ENCODE measurements at regions not wholly inside any gene's neighbourhood (a gene's known extent, or its start where the extent isn't known, plus 50 kb on each side); places are given as distances from the start of the nearest gene placed in this dataset.

DNA sequence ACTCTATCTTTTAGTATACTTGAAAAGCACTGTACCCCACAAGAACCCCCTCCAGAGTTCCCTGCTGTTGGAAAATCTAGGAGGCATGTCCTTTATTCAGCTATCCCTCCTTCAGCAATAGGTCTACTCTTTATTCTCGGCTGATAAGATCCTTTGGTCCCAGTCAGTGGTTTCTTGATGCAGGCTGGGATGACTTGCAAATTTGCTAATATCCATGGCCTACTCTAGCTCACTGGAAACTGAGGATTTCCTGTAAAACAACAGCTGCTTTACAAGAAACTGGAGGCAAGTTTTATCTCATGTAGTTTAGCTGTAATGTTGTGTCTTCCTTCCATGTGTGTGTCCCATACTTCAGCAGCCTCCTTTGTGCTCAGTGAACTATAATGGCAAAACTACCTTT is 183.9 kb upstream of the SCN7A start:
- TF ChIP-seq GATA1 (IDR thresholded peaks at IDR 0.05; ENCODE audit: low read depth, low read length): no peak
- TF ChIP-seq POLR2A (IDR thresholded peaks at IDR 0.05; ENCODE audit: low read length): no peak
- no peak for DNase-seq

DNA sequence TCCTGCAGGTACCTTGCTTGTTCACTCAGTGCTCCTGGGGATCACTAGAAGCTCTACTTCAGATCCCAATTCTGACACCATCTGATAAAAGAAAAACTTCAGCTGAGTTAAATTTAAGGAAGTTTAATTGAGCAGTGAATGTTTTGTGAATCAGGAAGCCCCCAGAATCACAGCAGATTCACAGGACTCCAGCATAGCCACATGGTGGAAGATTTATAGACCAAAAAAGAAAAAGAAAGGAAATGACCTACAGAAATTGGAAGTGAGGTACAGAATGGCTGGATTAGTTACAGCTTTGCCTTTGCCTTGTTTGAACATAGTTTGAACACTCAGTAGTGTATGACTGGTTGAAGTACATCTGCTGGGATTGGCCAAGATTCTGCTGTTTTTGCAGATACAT is 182.7 kb upstream of the SCN7A start:
- TF ChIP-seq POLR2A (IDR thresholded peaks at IDR 0.05; ENCODE audit: low read length) (no peak), GATA1 (IDR thresholded peaks at IDR 0.05; ENCODE audit: low read depth, low read length) (no peak)
- DNase-seq: no peak

DNA sequence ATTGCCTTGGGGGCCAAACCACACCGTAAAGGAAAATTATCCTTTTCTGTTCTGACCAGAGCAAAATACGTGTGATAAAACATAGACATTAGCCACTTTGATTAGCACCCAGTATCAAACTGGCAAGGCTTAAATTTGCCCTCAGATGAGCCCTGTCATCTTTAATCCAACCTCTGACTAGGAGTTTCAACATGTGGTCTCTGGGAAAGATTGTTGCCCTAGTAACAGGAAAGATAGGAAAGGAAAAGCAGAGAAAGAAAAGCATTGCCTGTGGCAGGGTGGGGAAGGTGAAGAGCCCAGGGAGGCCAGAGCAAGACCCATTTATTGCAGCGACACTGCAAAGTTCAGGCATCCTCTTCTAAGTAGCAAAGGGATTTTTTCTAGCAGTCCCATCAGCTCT is 181.5 kb upstream of the SCN7A start:
- TF ChIP-seq GATA1 (IDR thresholded peaks at IDR 0.05; ENCODE audit: low read depth, low read length) (no peak), POLR2A (IDR thresholded peaks at IDR 0.05; ENCODE audit: low read length) (no peak)
- DNase-seq: no peak

DNA sequence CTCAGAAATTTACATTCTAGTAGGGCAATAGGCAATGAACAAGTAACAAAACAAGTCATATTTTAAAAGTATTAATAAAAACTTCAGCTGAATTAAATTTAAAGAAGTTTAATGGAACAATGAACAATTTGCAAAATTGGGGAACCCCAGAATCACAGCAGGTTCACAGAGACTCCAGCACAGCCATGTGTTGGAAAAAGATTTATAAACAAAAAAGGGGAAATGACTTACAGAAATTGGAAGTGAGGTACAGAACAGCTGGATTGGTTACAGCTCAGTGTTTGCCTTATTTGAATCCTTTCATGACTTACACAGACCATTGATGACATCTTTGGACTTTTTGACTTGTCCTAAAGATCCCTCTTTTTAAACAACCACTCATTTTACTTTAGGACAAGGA is 179.9 kb upstream of the SCN7A start:
- TF ChIP-seq GATA1 (IDR thresholded peaks at IDR 0.05; ENCODE audit: low read depth, low read length): no peak
- no peak for TF ChIP-seq POLR2A (IDR thresholded peaks at IDR 0.05; ENCODE audit: low read length)
- no peak for DNase-seq

DNA sequence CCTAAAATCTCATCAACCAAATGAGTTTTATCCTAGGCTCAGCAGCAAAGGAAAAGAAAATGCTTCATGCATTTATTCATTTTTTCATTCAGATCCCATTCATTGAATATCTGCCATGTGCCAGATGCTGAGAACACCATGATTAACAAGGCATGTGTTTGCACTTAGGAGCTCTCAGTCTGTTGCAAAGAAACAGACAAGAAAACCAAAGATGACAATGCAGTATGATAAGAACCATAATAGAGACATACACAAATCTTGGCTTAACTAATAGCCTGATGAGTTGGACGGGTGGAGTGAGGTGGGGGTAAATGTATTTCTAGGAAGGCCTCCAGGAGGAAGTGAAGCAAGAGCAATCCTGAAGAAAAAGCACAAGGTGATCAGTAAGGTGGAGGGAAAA is 177.8 kb upstream of the SCN7A start:
- TF ChIP-seq POLR2A (IDR thresholded peaks at IDR 0.05; ENCODE audit: low read length) (no peak), GATA1 (IDR thresholded peaks at IDR 0.05; ENCODE audit: low read depth, low read length) (no peak)

DNA sequence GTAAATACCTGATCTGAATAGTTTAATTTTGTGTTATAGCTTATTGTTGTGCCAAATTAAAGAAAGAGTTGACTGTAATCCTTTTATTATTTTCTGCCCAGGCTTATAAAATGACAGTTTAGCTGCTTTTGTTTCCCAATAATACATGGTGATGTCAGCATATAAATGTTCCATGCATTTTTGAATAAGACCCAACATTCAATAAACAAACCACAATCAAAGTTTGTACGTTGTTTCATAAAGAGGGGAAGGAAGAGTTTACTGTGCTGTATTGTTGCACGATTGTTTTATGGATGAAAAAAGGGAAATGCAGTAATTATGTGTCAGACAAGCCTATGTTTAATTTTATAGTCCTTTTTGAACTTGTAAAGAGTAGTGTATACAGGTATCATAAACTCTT is 177.2 kb upstream of the SCN7A start:
- DNase-seq: no peak
- no peak for TF ChIP-seq POLR2A (IDR thresholded peaks at IDR 0.05; ENCODE audit: low read length)
- no peak for TF ChIP-seq GATA1 (IDR thresholded peaks at IDR 0.05; ENCODE audit: low read depth, low read length)

More for the DNA sequence above, 177.8 kb upstream of the SCN7A start:
- no peak for DNase-seq

DNA sequence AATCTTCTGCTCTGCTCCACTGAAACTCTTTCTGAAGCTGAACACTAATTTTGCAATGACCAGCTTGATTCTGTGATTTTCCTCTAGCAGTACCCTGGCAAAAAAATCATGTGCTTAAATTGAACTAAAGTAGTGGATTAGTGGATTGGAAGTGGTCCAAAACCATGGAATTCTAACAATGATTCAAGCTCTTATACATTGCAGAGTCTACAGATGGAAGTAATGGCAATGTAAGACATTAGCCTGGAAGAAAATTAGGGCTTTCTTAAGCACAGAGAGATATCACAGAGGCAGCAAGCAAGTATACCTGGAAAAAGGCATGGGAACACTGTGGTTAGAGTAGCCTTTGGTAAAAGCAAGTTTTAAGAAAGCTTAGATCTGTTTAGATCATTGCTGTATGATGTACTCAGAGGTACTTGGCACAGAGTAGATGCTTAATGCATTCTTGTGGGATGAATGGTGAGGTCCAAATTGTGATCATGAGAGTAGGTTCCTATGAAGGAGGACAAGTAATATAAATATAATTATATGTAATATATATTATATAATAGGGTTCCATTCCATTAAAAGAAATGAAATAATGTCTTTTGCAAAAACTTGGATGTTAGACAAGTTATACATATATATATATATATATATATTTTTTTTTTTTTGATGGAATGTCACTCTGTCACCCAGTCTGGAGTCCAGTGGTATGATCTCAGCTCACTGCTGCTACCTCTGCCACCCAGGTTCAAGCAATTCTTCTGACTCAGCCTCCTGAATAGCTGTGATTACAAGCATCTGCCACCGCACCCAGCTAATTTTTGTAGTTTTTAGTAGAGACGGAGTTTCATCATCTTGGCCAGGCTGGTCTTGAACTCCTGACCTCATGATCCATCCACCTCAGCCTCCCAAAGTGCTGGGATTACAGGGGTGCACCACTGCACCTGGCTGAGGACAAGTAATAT is 172.2 kb upstream of the SCN7A start:
- DNase-seq: no peak
- no peak for TF ChIP-seq POLR2A (IDR thresholded peaks at IDR 0.05; ENCODE audit: low read length)
- TF ChIP-seq GATA1 (IDR thresholded peaks at IDR 0.05; ENCODE audit: low read depth, low read length): no peak

DNA sequence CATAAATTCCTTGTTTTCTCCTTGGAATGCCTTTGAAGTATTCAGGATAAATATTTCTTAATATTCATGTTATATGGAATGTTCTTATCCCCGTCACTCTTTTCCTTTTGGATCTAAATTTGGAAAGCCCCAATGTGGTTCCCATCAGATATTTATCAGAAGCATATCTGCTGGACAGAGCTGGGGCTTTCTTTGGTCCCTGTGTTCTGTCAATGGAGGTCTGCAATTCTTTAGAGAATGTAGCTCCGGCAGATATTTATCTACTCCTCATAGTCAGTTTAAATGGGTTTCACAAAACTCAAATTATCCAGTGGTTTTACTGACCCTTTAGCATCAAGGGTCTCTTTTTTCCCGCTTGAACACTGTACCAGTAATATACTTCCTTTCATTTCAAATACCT is 167.8 kb upstream of the SCN7A start:
- no peak for DNase-seq
- no peak for TF ChIP-seq GATA1 (IDR thresholded peaks at IDR 0.05; ENCODE audit: low read depth, low read length)
- TF ChIP-seq POLR2A (IDR thresholded peaks at IDR 0.05; ENCODE audit: low read length): no peak

DNA sequence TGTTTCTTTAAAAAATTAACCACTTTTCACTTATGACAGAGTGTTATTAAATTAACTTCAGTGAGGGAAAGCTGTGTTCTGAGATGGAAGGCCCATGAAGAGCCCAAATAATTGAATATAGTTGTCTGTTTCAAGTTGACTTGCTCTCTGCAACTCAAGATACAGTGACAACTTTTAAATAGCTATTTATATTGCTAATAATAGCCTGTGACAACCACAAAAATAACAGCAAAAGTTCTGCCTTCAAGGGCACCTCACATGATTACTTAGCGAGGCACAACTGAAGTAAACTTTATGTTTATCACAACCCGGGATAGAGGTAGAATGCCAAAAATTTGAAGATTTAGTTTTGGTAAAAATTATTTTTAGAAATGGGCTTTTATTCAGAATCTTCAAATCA is 167.3 kb upstream of the SCN7A start:
- DNase-seq: no peak
- TF ChIP-seq GATA1 (IDR thresholded peaks at IDR 0.05; ENCODE audit: low read depth, low read length) (no peak), POLR2A (IDR thresholded peaks at IDR 0.05; ENCODE audit: low read length) (no peak)

DNA sequence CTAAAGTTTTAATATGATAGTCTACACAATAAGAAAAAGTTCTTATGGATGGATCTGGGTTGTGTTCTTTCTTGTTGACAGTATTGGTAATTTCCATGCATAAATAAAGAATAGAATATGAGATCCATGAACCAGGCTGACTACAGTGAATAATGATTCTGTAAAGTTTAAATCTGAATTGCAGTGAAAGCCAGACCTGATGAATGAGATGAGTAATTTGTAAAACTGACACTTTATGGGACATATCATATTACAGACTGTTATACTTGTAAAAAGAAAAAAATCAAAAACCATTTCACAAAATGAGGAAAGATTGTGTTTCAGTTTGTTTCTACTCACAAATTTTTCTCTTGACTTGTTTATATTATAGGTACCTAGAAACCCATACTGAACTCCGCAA is 164.9 kb upstream of the SCN7A start:
- TF ChIP-seq POLR2A (IDR thresholded peaks at IDR 0.05; ENCODE audit: low read length): no peak
- no peak for TF ChIP-seq GATA1 (IDR thresholded peaks at IDR 0.05; ENCODE audit: low read depth, low read length)
- no peak for DNase-seq

DNA sequence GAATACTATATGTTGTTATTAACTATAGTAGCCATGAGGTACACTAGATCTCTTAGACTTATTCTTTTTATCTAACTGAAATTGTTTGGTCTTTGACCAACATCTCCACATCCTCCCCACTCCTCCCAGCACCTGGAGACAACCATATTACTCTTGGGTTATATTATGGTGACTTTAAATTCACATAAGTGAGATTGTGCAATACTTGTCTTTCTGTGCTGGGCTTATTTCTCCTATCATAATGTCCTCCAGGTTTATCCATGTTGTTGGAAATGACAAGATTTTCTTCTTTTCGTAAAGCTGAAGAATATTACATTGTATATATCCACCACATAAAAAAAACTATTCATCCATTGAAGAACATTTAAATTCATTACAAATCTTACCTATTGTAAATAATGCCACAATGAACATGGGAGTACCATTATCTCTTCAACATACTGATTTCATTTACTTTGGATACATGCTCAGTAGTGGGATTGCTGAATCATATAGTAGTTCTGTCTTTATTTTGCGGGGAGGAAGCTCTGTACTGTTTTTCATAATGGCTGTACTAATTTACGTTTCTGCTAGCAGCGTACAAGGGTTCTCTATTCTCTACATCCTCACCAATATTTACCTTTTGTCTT is 159.2 kb upstream of the SCN7A start:
- TF ChIP-seq GATA1 (IDR thresholded peaks at IDR 0.05; ENCODE audit: low read depth, low read length) (no peak), POLR2A (IDR thresholded peaks at IDR 0.05; ENCODE audit: low read length) (no peak)
- no peak for DNase-seq

DNA sequence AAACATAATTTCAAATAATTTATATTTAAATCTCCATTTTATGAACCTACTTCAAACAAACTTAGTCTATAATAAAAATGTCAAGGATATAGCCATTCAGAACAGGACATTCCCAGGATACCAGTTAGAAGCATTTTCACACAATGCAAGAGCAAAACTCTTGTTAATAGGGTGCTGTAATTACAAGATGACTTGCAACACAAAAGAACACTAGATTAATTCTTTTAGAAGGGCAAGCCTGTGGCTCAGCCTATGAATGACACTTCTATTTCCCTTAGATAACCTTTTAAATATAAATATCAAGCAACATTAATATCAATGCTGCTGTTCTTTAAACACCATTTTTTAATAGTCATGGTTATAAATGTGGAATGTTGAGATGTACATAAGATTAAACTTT is 157.9 kb upstream of the SCN7A start:
- DNase-seq: no peak
- no peak for TF ChIP-seq POLR2A (IDR thresholded peaks at IDR 0.05; ENCODE audit: low read length)
- TF ChIP-seq GATA1 (IDR thresholded peaks at IDR 0.05; ENCODE audit: low read depth, low read length): no peak

DNA sequence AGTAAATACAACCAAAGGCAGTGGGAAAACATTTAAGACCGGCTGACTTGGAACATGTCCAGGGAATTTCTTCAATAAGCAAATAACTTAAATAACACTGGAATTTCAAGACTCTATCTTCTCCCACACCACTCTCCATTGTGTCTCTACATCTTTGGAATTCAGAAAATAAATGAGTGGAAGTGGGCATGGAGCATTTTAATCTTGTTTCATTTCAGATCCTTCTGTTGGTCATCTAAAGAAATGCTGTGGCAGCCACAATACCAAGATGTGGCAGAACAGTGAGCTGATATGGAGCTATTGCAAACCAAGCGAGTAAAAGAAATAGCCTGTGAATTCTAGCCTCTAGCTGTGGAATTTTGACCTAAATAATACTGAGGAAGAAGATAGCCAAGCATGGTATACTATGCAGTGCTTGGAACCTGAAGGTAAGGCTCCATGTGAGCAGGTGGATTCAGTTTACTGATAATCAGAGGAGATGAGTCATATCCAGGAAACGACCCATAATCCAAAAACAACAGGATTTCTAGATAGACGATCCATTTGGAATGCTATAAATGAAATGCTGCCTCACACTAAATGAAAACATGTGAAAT is 157.1 kb upstream of the SCN7A start:
- no peak for DNase-seq
- no peak for TF ChIP-seq GATA1 (IDR thresholded peaks at IDR 0.05; ENCODE audit: low read depth, low read length)
- TF ChIP-seq POLR2A (IDR thresholded peaks at IDR 0.05; ENCODE audit: low read length): no peak

DNA sequence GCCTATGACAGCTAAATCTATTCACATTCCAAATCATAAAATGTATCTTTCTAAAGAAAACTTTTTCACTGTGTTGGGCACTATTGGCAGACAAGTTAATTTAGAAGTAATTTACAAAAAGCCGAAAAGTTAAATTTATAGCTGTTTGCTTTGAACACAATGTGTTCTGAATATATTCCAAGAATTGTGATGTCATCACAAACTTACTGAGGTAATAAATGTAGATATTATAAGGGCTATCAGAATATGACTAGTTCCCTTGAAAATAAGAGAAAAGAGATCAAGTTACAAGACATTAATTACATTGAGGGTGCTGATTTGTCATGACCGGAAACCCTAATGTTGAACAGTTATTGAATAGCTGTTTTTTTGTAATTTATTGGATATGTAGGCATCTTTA is 153.9 kb upstream of the SCN7A start:
- TF ChIP-seq POLR2A (IDR thresholded peaks at IDR 0.05; ENCODE audit: low read length) (no peak), GATA1 (IDR thresholded peaks at IDR 0.05; ENCODE audit: low read depth, low read length) (no peak)
- DNase-seq: no peak
